Keratinocyte (primary cell): ENCODE measurements at regions not wholly inside any gene's neighbourhood (a gene's known extent, or its start where the extent isn't known, plus 50 kb on each side); places are given as distances from the start of the nearest gene placed in this dataset.

Source experiments
- DNase-seq: peaks from one replicate; pipeline ENCODE4 v3.0.0-alpha.2; 2011; ENCODE audit warnings: low read depth, missing footprints, low spot score
- FAIRE-seq: peaks from 2 replicates; lab custom pipeline; 2011; peaks lifted over from hg19 to GRCh38; lab: Jason Lieb, UNC
- H2AFZ ChIP-seq: 2 replicates; pipeline ENCODE4 v1.6.0; 2012; ENCODE audit warnings: low read length, control low read depth, inconsistent platforms; ENCODE audit not compliant: control insufficient read depth
- H3K27ac ChIP-seq: 2 replicates; pipeline ENCODE4 v1.5.1; 2011; ENCODE audit warnings: low read length; ENCODE audit not compliant: control insufficient read depth, insufficient read depth
- H3K27me3 ChIP-seq: 3 replicates; pipeline ENCODE4 v1.6.0; 2011; ENCODE audit warnings: low read length; ENCODE audit not compliant: control insufficient read depth, insufficient read depth; ENCODE audit errors: extremely low read depth
- H3K36me3 ChIP-seq, 2 experiments: 2 replicates in 1 of 2; 3 replicates in 1 of 2; pipeline ENCODE4 v1.5.1; 2011; ENCODE audit warnings: low read length in 2 of 2, mild to moderate bottlenecking in 1 of 2; ENCODE audit not compliant: control insufficient read depth in 2 of 2, insufficient read depth in 2 of 2; ENCODE audit errors: extremely low read depth in 1 of 2
- H3K4me1 ChIP-seq: 3 replicates; pipeline ENCODE4 v1.5.1; 2011; ENCODE audit warnings: low read length; ENCODE audit not compliant: control insufficient read depth, insufficient read depth; ENCODE audit errors: extremely low read depth
- H3K4me2 ChIP-seq: 3 replicates; pipeline ENCODE4 v1.6.0; 2011; ENCODE audit warnings: low read depth, low read length; ENCODE audit not compliant: control insufficient read depth, insufficient read depth; ENCODE audit errors: extremely low read depth
- H3K4me3 ChIP-seq, 3 experiments: fragments of 200-600 bp in 1 of 3; sonication (generic) in 1 of 3; 2 replicates in 2 of 3; 3 replicates in 1 of 3; pipeline ENCODE4 v1.5.1; 2011 to 2016; ENCODE audit warnings: low read length in 3 of 3, mild to moderate bottlenecking in 3 of 3, control low read depth in 2 of 3, inconsistent platforms in 1 of 3, low read depth in 1 of 3, mixed read lengths in 1 of 3, mixed run types in 1 of 3, moderate library complexity in 1 of 3; ENCODE audit not compliant: control insufficient read depth in 2 of 3, insufficient read depth in 2 of 3; ENCODE audit errors: extremely low read depth in 1 of 3
- H3K79me2 ChIP-seq: 2 replicates; pipeline ENCODE4 v1.6.0; 2012; ENCODE audit warnings: low read length; ENCODE audit not compliant: control insufficient read depth, insufficient read depth
- H3K9ac ChIP-seq: 3 replicates; pipeline ENCODE4 v1.6.0; 2011; ENCODE audit warnings: low read length; ENCODE audit not compliant: control insufficient read depth, insufficient read depth; ENCODE audit errors: extremely low read depth
- H3K9me1 ChIP-seq: 3 replicates; pipeline ENCODE4 v1.6.0; 2011; ENCODE audit warnings: low read length; ENCODE audit not compliant: control insufficient read depth, insufficient read depth; ENCODE audit errors: extremely low read depth
- H3K9me3 ChIP-seq: 2 replicates; pipeline ENCODE4 v1.5.1; 2012; ENCODE audit warnings: low read depth, low read length; ENCODE audit not compliant: control insufficient read depth
- H4K20me1 ChIP-seq: 3 replicates; pipeline ENCODE4 v1.6.0; 2011; ENCODE audit warnings: low read length; ENCODE audit not compliant: control insufficient read depth, insufficient read depth; ENCODE audit errors: extremely low read depth
- EZH2 ChIP-seq: IDR thresholded peaks from one replicate; pipeline ENCODE4 v1.6.1; 2012; ENCODE audit warnings: inconsistent platforms, mild to moderate bottlenecking, low read length, moderate library complexity
- dilution Hi-C: fragments of 300-500 bp; cut with MboI; formaldehyde crosslinking; loops from one replicate; pipeline ENCODE4 v1.7.0; 2020; ENCODE audit warnings: low sequenced_read_pairs; ENCODE audit not compliant: extremely low pct_ligation_motif_present
- TF ChIP-seq, protein P1 (sequence below), 3 experiments: IDR thresholded peaks in 1 of 3; conservative IDR thresholded peaks in 1 of 3; optimal IDR thresholded peaks in 1 of 3; 2 replicates in 2 of 3; 3 replicates in 1 of 3; pipeline versions ENCODE3 to v1.5.1; 2011; ENCODE audit warnings: low read length in 3 of 3, mild to moderate bottlenecking in 3 of 3, moderate library complexity in 2 of 3, control low read depth in 1 of 3, inconsistent platforms in 1 of 3; ENCODE audit not compliant: insufficient read depth in 2 of 3; ENCODE audit errors: extremely low read depth in 1 of 3

DNA sequence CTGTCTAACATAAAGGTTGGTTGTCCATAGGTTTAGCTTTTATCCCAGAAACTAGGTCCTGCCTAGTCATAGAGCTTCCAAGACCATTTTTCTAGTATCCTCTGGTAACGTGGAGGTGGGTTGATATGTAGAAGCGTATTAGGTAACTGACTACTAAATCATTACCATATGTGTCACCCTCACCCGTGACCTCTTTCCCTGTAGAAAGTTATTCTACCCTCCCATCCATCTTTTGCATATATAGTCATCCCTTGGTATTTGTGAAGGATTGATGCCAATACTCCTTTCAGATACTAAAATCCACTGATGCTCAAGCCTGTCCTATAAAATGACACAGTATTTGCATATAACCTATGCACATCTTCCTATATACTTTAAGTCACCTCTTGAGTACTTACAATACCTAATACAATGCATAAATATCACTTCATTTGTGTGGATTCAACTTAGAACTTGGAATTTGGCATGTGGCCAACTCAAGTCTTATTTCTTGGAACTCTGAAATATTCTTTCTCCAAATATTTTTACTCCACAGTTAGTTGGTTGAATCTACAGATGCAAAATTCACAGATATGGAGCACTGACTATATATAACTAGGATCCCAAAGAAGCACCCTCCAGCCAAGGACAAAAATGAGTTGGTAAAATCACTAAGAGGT lies 497.0 kb upstream of the TENM4 start:
- FAIRE-seq = no peak
- Histone ChIP-seq H3K4me1 (peaks cover 12% of the 10 kb centered on the region), H3K36me3 (no peaks in the 10 kb centered on the region), H3K4me2 (no peak overlapping the region), H3K79me2 (no peaks in the 10 kb centered on the region), H3K9me1 (no peaks in the 10 kb centered on the region), H3K27ac (no peak overlapping the region), H4K20me1 (no peaks in the 10 kb centered on the region), H3K9ac (no peak overlapping the region), H3K9me3 (no peaks in the 10 kb centered on the region), H2AFZ (no peak overlapping the region), H3K27me3 (peaks cover 4% of the 10 kb centered on the region), H3K4me3 (no peak overlapping the region)
- no peak for TF ChIP-seq EZH2
- TF ChIP-seq, protein P1, sequence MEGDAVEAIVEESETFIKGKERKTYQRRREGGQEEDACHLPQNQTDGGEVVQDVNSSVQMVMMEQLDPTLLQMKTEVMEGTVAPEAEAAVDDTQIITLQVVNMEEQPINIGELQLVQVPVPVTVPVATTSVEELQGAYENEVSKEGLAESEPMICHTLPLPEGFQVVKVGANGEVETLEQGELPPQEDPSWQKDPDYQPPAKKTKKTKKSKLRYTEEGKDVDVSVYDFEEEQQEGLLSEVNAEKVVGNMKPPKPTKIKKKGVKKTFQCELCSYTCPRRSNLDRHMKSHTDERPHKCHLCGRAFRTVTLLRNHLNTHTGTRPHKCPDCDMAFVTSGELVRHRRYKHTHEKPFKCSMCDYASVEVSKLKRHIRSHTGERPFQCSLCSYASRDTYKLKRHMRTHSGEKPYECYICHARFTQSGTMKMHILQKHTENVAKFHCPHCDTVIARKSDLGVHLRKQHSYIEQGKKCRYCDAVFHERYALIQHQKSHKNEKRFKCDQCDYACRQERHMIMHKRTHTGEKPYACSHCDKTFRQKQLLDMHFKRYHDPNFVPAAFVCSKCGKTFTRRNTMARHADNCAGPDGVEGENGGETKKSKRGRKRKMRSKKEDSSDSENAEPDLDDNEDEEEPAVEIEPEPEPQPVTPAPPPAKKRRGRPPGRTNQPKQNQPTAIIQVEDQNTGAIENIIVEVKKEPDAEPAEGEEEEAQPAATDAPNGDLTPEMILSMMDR (optimal IDR thresholded peaks at IDR 0.05 in 1 of 3, IDR thresholded peaks at IDR 0.05 in 1 of 3, conservative IDR thresholded peaks at IDR 0.05 in 1 of 3; ENCODE audit: extremely low read depth in 1 of 3, insufficient read depth in 2 of 3, low read length in 3 of 3) = no peak
- no peak for DNase-seq
- dilution Hi-C loops = no loop called here

DNA sequence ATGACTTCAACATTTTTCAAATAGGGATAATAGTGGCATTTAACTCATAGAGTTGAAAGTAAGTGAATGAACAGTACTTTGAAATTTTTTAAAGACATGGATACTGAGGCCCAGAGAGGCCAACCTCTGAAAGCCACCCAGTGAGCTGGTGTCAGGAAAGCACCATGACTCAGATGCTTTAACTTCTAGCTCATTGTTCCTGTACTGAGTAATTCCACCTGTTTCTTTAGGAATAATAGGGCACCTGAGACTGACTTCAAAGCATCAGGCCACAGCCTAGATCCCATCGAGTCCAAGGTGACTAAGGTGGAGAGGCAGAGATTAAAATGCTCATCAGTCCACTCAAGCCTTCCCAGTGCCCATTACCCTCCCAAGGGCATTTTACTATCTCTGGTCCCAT lies 491.8 kb upstream of the TENM4 start:
- dilution Hi-C loops = no loop called here
- no peak overlapping the region for H3K9ac ChIP-seq
- H3K27me3 ChIP-seq = peaks cover 4% of the 10 kb centered on the region
- H3K4me2 ChIP-seq = no peak overlapping the region
- H3K4me1 ChIP-seq = no peaks in the 10 kb centered on the region
- DNase-seq (no peak), FAIRE-seq (no peak)
- no peaks in the 10 kb centered on the region for H3K36me3 ChIP-seq
- no peaks in the 10 kb centered on the region for H3K9me1 ChIP-seq
- H3K27ac ChIP-seq = no peak overlapping the region
- no peak overlapping the region for H2AFZ ChIP-seq
- H3K9me3 ChIP-seq = no peaks in the 10 kb centered on the region
- H3K79me2 ChIP-seq = no peaks in the 10 kb centered on the region
- TF ChIP-seq, protein P1 (optimal IDR thresholded peaks at IDR 0.05 in 1 of 3, IDR thresholded peaks at IDR 0.05 in 1 of 3, conservative IDR thresholded peaks at IDR 0.05 in 1 of 3; ENCODE audit: extremely low read depth in 1 of 3, insufficient read depth in 2 of 3, low read length in 3 of 3) = no peak
- TF ChIP-seq EZH2 = no peak
- no peak overlapping the region for H3K4me3 ChIP-seq
- no peaks in the 10 kb centered on the region for H4K20me1 ChIP-seq
